Parathyroid adenoma (tissue), 2 donors: ENCODE measurements at regions not wholly inside any gene's neighbourhood (a gene's known extent, or its start where the extent isn't known, plus 50 kb on each side); places are given as distances from the start of the nearest gene placed in this dataset.

ENCODE experiments used
- H2AFZ ChIP-seq: fragments of 300-600 bp; sonication (generic); one replicate; pipeline ENCODE4 v1.7.0; 2017; ENCODE audit warnings: antibody characterized with exemption, mild to moderate bottlenecking
- H3K27ac ChIP-seq: fragments of 300-600 bp; sonication (generic); one replicate; pipeline ENCODE4 v1.7.0; 2017
- H3K27me3 ChIP-seq: fragments of 300-600 bp; sonication (generic); one replicate; pipeline ENCODE4 v1.7.0; 2017; ENCODE audit warnings: low read length; ENCODE audit not compliant: control insufficient read depth, insufficient read depth
- H3K36me3 ChIP-seq: fragments of 300-600 bp; sonication (generic); one replicate; pipeline ENCODE4 v1.7.0; 2017; ENCODE audit warnings: low read length; ENCODE audit not compliant: control insufficient read depth, insufficient read depth
- H3K4me1 ChIP-seq: fragments of 300-600 bp; sonication (generic); one replicate; pipeline ENCODE4 v1.7.0; 2017; ENCODE audit warnings: control low read depth
- H3K4me2 ChIP-seq: fragments of 300-600 bp; sonication (generic); one replicate; pipeline ENCODE4 v1.7.0; 2017; ENCODE audit warnings: low read length
- H3K4me3 ChIP-seq: fragments of 300-600 bp; sonication (generic); one replicate; pipeline ENCODE4 v1.7.0; 2017; ENCODE audit warnings: low read depth, low read length
- H3K79me2 ChIP-seq: fragments of 300-600 bp; sonication (generic); one replicate; pipeline ENCODE4 v1.7.0; 2017; ENCODE audit warnings: control low read depth
- H3K9ac ChIP-seq: fragments of 300-600 bp; sonication (generic); one replicate; pipeline ENCODE4 v1.7.0; 2017; ENCODE audit warnings: mild to moderate bottlenecking
- H3K9me3 ChIP-seq: fragments of 300-600 bp; sonication (generic); one replicate; pipeline ENCODE4 v1.7.0; 2017; ENCODE audit warnings: low read length; ENCODE audit not compliant: control insufficient read depth
- CTCF ChIP-seq: fragments of 300-600 bp; sonication (generic); IDR thresholded peaks from one replicate; pipeline ENCODE4 v1.7.0; 2017; ENCODE audit warnings: antibody characterized with exemption, mild to moderate bottlenecking
- donor health status: primary hyperparathyroidism.

GRCh38 chr21:27156666-27157065 is 189.8 kb upstream of the ADAMTS5 start:
- TF ChIP-seq CTCF: no peak
- H3K9me3 ChIP-seq: no peaks in the 10 kb centered on the region
- H3K27ac ChIP-seq: no peak overlapping the region
- no peaks in the 10 kb centered on the region for H3K79me2 ChIP-seq
- H3K4me2 ChIP-seq: no peak overlapping the region
- no peak overlapping the region for H3K9ac ChIP-seq
- no peaks in the 10 kb centered on the region for H3K27me3 ChIP-seq
- H2AFZ ChIP-seq: no peak overlapping the region
- H3K4me3 ChIP-seq: no peak overlapping the region
- no peaks in the 10 kb centered on the region for H3K36me3 ChIP-seq
- H3K4me1 ChIP-seq: no peaks in the 10 kb centered on the region

- H3K4me1 ChIP-seq: no peaks in the 10 kb centered on the region
- no peaks in the 10 kb centered on the region for H3K9me3 ChIP-seq
- H3K36me3 ChIP-seq: no peaks in the 10 kb centered on the region
- no peak overlapping the region for H3K4me3 ChIP-seq
- no peaks in the 10 kb centered on the region for H3K79me2 ChIP-seq
- H2AFZ ChIP-seq: no peak overlapping the region
- H3K9ac ChIP-seq: no peak overlapping the region
- no peak overlapping the region for H3K27ac ChIP-seq
- TF ChIP-seq CTCF: no peak
- no peak overlapping the region for H3K4me2 ChIP-seq
- H3K27me3 ChIP-seq: no peaks in the 10 kb centered on the region
These were observed 188.2 kb upstream of the ADAMTS5 start for GRCh38 chr21:27155130-27155500.

GRCh38 chr21:27154451-27155129 is 187.7 kb upstream of the ADAMTS5 start:
- Histone ChIP-seq H3K27me3 (no peaks in the 10 kb centered on the region), H3K36me3 (no peaks in the 10 kb centered on the region), H3K4me2 (no peak overlapping the region), H3K9me3 (no peaks in the 10 kb centered on the region), H3K4me3 (no peak overlapping the region), H3K9ac (no peak overlapping the region), H3K79me2 (no peaks in the 10 kb centered on the region), H3K4me1 (no peaks in the 10 kb centered on the region), H3K27ac (no peak overlapping the region), H2AFZ (no peak overlapping the region)
- TF ChIP-seq CTCF: no peak

- TF ChIP-seq CTCF: no peak
- H3K27ac ChIP-seq: no peak overlapping the region
- H3K9ac ChIP-seq: no peak overlapping the region
These were observed 186.1 kb upstream of the ADAMTS5 start for GRCh38 chr21:27152996-27153395.

GRCh38 chr21:27149034-27149433 is 182.1 kb upstream of the ADAMTS5 start:
- no peak overlapping the region for H2AFZ ChIP-seq
- no peaks in the 10 kb centered on the region for H3K79me2 ChIP-seq
- no peaks in the 10 kb centered on the region for H3K36me3 ChIP-seq
- no peak for TF ChIP-seq CTCF
- no peaks in the 10 kb centered on the region for H3K27me3 ChIP-seq
- H3K27ac ChIP-seq: no peak overlapping the region
- H3K4me1 ChIP-seq: no peaks in the 10 kb centered on the region
- H3K9ac ChIP-seq: no peak overlapping the region
- no peaks in the 10 kb centered on the region for H3K9me3 ChIP-seq
- H3K4me3 ChIP-seq: no peak overlapping the region
- H3K4me2 ChIP-seq: no peak overlapping the region

More at GRCh38 chr21:27152996-27153395, 186.1 kb upstream of the ADAMTS5 start:
- Histone ChIP-seq H3K4me1 (no peaks in the 10 kb centered on the region), H2AFZ (no peak overlapping the region), H3K4me3 (no peak overlapping the region), H3K9me3 (no peaks in the 10 kb centered on the region), H3K79me2 (no peaks in the 10 kb centered on the region), H3K4me2 (no peak overlapping the region), H3K27me3 (no peaks in the 10 kb centered on the region), H3K36me3 (no peaks in the 10 kb centered on the region)
